ES-I3 (cell line): ENCODE measurements at regions not wholly inside any gene's neighbourhood (a gene's known extent, or its start where the extent isn't known, plus 50 kb on each side); places are given as distances from the start of the nearest gene placed in this dataset.

Experiments used
- H3K36me3 ChIP-seq: 2 replicates; pipeline ENCODE4 v1.6.1; 2013; ENCODE audit warnings: mild to moderate bottlenecking, low read length, control low read depth, moderate library complexity; ENCODE audit not compliant: insufficient read depth
- H3K4me1 ChIP-seq: 2 replicates; pipeline ENCODE4 v1.6.1; 2013; ENCODE audit warnings: mild to moderate bottlenecking, control low read depth, low read length; ENCODE audit not compliant: insufficient read depth
- H3K9ac ChIP-seq: 2 replicates; pipeline ENCODE4 v1.6.1; 2013; ENCODE audit warnings: low read depth, mild to moderate bottlenecking, low read length, moderate library complexity
- H3K9me3 ChIP-seq: 2 replicates; pipeline ENCODE4 v1.6.1; 2013; ENCODE audit warnings: mild to moderate bottlenecking, low read length, moderate library complexity; ENCODE audit not compliant: control insufficient read depth, insufficient read depth

- H3K9me3 ChIP-seq, result no peaks in the 10 kb centered on the region
- no peaks in the 10 kb centered on the region for H3K4me1 ChIP-seq
- no peak overlapping the region for H3K9ac ChIP-seq
- no peaks in the 10 kb centered on the region for H3K36me3 ChIP-seq
Measured at GRCh38 chr22:48980918-48981317, 846.8 kb downstream of the BRD1 start.

DNA sequence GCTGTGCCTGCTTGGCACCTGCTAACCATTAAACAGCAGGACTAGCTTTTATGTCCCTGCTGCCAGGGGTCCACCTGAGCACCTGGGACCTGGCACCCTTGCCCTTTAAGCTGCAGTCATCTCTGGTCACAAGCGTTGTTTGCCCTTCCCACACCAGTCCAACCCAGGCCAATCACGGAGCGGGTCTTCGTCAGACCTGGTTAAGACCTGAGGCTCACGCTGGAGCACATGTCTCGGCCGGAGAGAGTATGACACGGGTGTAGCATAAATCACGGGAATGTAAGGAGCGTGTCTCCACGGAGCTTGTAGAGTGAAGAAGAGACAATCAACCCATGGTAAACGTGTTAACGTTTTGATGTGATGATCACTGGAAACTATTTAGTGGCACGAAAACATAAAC lies 847.3 kb downstream of the BRD1 start:
- no peaks in the 10 kb centered on the region for H3K4me1 ChIP-seq
- H3K36me3 ChIP-seq, result no peaks in the 10 kb centered on the region
- no peak overlapping the region for H3K9ac ChIP-seq
- H3K9me3 ChIP-seq, result no peaks in the 10 kb centered on the region

DNA sequence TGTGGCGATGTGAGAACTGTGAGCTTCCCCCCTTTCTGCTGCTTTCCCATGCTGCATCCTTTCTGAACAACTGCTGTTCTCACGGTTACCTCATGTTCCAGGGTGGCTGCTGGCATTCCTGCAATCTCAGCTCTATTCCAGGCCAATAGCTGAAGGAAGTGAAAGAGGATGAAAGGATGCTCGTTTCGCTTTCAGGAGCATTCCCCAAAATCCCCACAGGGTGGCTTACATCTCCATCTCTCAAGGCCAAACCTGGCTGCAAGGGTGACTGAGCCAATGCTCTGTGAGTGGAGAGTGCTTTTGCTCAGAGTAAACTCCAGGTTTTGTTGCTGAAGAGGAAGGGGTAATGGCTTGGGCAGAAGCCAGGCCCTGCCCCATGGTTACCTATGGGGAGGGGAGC lies 848.2 kb downstream of the BRD1 start:
- no peaks in the 10 kb centered on the region for H3K9me3 ChIP-seq
- peaks cover 2% of the 10 kb centered on the region; the same call in 1 of the 2 replicates for H3K4me1 ChIP-seq
- H3K36me3 ChIP-seq, result no peaks in the 10 kb centered on the region
- H3K9ac ChIP-seq, result no peak overlapping the region

GRCh38 chr22:48976556-48977535 lies 850.8 kb downstream of the BRD1 start:
- Histone ChIP-seq H3K36me3 (no peaks in the 10 kb centered on the region), H3K9me3 (no peaks in the 10 kb centered on the region), H3K9ac (no peak overlapping the region), H3K4me1 (peaks cover 4% of the 10 kb centered on the region; the same call in 1 of the 2 replicates)

GRCh38 chr22:48975886-48976285 lies 851.8 kb downstream of the BRD1 start:
- Histone ChIP-seq H3K4me1 (peaks cover 4% of the 10 kb centered on the region; the same call in 1 of the 2 replicates), H3K36me3 (no peaks in the 10 kb centered on the region), H3K9me3 (no peaks in the 10 kb centered on the region), H3K9ac (no peak overlapping the region)

- peaks cover 4% of the 10 kb centered on the region; the same call in 1 of the 2 replicates for H3K4me1 ChIP-seq
- H3K9me3 ChIP-seq, result no peaks in the 10 kb centered on the region
- no peaks in the 10 kb centered on the region for H3K36me3 ChIP-seq
- H3K9ac ChIP-seq, result no peak overlapping the region
Measured at GRCh38 chr22:48975316-48975741, 852.3 kb downstream of the BRD1 start.

DNA sequence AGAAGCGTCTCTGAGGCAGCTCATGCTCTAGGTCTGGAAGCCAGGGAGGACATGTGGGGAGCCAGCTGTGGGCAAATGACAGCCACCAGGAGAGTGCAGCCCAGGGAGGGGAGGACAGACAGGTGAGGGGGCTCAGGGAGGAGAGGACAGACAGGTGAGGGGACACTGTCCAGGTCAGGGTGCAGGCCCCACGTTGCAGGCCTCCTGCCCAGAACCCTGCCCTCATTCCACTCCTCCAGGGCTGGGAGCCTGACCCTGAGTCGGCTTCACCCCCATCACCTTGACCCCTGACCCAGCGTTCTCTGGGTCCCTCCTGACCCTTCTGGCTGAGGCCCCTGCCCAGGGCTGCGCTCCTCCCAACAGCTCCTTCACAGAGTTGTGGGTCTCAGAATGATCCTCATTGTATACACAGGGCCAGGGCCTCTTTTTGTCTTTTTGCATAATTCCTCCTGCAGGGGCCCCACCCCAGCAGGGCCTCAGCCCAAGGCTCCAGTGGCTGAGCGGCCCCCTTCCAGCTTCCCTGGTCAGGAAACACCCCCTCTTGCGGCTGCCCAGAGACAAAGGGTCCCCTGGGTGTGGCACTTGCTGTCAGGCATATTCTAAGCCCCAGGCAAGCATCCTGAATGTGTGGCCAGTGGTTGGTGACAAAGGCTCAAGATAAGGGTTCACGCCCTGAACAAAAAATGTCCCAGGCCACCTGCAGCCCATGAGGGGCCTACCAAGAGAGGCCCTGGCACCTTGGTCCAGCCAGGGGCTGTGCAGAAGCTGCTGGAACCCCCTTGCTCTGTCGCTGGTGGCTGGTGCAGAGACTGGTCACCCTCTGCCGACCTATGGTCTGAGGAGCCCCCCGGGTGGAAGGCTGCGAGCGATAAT lies 853.0 kb downstream of the BRD1 start:
- H3K9ac ChIP-seq, result no peak overlapping the region
- no peaks in the 10 kb centered on the region for H3K36me3 ChIP-seq
- H3K4me1 ChIP-seq, result peaks cover 4% of the 10 kb centered on the region; the same call in 1 of the 2 replicates
- no peaks in the 10 kb centered on the region for H3K9me3 ChIP-seq

DNA sequence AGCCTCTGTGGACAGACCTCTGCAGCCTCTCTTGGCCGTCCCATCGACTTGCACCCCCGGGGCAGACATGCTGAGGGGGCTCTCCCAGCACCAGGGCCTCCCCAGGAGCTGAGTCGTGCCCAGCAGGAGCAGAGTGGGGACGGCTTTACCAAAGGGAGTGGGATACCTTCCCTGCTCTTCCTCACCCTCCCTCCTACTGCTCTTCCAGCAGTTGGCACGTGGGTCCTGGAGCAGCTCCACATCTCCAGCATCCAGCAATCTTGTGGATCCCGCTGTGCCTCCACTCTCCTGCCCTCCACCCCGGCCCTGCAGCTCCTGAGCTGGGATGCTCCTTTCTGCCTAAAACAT lies 854.0 kb downstream of the BRD1 start:
- Histone ChIP-seq H3K9ac (no peak overlapping the region), H3K4me1 (peaks cover 4% of the 10 kb centered on the region; the same call in 1 of the 2 replicates), H3K9me3 (no peaks in the 10 kb centered on the region), H3K36me3 (no peaks in the 10 kb centered on the region)

- Histone ChIP-seq H3K9me3 (no peaks in the 10 kb centered on the region), H3K9ac (no peak overlapping the region), H3K36me3 (no peaks in the 10 kb centered on the region), H3K4me1 (peaks cover 4% of the 10 kb centered on the region; the same call in 1 of the 2 replicates)
Measured at GRCh38 chr22:48972979-48973693, 854.5 kb downstream of the BRD1 start.

DNA sequence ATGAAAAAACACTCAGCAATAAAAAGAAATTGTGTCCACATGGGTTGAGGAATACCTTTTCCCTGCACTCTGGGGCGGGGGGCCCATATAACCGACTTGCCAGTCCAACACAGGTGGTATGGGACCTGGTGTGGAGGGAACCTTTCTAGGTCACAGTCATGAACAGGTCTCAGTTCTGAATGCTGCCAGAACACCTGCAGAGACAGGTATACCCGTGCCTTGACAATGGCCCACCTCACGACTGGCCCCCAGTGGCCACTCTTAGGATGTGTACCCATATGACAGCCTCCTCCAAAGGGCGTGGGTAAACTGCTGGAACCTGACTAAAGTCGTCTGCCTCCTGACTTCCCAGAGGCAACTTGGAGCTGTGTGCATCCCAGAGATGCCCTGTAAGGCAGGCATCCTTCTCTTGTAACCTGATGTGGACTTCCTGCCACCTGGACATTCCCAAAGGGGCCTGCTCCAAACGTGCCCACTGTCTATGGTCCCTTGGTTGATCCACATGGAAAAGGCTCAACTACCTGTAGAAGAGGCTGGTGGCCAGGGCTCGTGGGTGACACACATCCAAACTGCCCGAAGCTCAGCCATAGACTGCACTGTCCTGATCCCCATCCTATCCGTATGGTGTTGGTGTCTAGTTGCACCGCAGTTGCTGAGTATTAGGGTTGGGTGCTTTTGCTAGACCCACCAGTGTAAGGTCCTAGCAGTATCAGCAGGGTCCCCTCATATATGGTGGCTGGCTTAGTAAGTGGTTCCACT lies 859.3 kb downstream of the BRD1 start:
- Histone ChIP-seq H3K4me1 (peaks cover 2% of the 10 kb centered on the region; the same call in 1 of the 2 replicates), H3K9me3 (no peaks in the 10 kb centered on the region), H3K36me3 (no peaks in the 10 kb centered on the region), H3K9ac (no peak overlapping the region)

- Histone ChIP-seq H3K9ac (no peak overlapping the region), H3K36me3 (no peaks in the 10 kb centered on the region), H3K9me3 (no peaks in the 10 kb centered on the region)
Measured at GRCh38 chr22:48963405-48963804, 864.3 kb downstream of the BRD1 start.

DNA sequence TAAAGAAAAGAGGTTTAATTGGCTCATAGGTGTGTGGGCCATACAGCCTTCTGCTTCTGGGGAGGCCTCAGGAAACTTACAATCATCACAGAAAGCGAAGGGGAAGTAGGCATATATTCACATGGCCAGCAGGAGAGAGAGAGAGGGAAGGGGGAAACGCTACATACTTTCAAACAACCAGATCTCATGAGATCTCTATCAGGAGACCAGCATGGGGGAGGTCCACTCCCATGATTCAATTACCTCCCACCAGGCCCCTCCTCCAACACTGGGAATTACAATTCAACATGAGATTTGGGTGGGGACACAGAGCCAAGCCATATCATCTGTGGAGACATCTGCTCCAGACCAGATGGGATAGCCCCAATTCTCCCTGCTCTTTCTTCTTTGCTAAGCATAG lies 866.0 kb downstream of the BRD1 start:
- H3K9ac ChIP-seq, result no peak overlapping the region
- no peaks in the 10 kb centered on the region for H3K36me3 ChIP-seq
- H3K9me3 ChIP-seq, result no peaks in the 10 kb centered on the region

More at GRCh38 chr22:48963405-48963804, 864.3 kb downstream of the BRD1 start:
- peaks cover 7% of the 10 kb centered on the region for H3K4me1 ChIP-seq

DNA sequence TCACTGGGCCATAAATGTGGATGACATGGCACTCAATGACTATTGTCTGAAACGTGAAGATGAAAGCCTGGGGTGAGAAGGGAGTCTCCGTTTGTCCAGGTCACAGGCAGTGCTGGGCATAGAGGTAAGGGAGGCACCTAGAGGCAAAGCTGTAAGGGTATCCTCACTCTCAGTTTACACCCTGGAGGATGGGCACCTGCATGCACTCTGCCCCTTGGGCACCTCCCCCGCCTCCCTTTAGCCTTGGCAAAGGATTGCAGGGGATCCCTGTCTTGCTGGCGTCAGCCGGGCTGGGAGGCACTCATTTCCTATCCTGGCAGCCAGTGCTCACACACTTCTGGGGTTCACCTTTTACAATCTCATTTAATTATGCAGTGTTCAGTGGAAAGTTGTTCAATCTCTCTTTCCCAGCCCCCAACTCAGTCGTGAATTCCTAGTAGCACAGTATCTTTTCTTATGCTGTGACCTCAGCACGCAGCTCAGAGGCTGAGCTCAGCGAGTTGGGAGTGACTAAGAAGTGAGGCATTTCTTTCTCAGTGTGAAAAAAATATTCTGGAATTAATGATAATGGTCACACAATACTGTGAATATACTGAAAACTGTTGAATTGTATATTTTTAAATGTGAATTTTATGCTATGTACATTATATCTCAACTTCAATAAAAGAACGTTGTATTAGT lies 866.6 kb downstream of the BRD1 start:
- Histone ChIP-seq H3K4me1 (peaks cover 7% of the 10 kb centered on the region), H3K36me3 (no peaks in the 10 kb centered on the region), H3K9me3 (no peaks in the 10 kb centered on the region), H3K9ac (no peak overlapping the region)

More for the DNA sequence above, 866.0 kb downstream of the BRD1 start:
- peaks cover 7% of the 10 kb centered on the region for H3K4me1 ChIP-seq
